ENCODE measurements at regions not wholly inside any gene's neighbourhood (a gene's known extent, or its start where the extent isn't known, plus 50 kb on each side); places are given as distances from the start of the nearest gene placed in this dataset.

DNA sequence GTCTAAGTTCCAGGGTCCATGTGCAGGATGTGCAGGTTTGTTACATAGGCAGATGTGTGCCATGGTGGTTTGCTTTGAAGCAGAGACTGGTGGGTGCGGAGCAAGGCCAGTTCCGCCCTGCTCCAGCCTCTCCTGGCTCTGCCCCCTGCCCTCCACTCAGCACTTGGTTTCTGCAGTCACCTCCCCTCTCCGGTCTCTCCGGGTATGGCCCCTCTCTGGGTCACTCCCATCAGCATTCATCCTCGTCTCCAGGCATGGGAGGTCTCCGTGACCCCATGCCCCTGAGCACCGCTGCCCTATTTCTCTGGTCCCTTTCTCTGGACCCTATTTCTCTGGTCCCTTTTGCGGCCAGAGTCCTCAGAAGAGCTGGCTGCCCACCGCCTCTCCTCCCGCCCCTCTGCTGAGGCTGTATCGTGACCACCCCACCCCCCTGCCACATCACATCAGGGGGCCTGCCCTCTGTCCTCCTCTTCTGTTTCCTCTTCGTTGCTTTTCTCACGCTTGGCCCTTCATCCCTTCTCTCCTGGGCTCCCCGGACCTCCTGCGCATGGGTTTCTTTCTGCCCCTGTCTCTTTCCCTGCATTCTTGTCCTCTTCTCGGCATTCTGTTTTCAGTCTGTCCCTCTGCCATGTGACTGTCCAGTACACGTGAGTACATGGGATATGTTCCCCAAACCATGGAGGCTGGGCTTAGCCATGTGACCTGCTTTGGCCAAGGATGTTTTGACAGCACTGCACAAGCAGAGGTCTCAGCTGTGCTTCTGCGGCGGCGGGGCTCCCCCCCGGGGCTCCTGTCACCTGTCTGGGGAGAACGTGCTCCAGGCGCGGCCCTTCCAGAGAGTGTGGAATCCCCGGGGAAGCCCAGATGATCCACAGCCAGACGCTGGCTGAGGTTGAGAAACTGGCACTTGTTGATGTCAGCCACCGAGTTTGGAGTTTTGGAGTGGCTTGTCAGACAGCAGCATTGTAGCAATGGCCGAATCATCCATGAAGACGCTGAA, 54.4 kb upstream of the C1orf174 start:
- DNase-seq (ENCODE audit: low read depth, low spot score), result no peak
- H3K4me3 ChIP-seq (ENCODE audit: low read length), result no peak overlapping the region

DNA sequence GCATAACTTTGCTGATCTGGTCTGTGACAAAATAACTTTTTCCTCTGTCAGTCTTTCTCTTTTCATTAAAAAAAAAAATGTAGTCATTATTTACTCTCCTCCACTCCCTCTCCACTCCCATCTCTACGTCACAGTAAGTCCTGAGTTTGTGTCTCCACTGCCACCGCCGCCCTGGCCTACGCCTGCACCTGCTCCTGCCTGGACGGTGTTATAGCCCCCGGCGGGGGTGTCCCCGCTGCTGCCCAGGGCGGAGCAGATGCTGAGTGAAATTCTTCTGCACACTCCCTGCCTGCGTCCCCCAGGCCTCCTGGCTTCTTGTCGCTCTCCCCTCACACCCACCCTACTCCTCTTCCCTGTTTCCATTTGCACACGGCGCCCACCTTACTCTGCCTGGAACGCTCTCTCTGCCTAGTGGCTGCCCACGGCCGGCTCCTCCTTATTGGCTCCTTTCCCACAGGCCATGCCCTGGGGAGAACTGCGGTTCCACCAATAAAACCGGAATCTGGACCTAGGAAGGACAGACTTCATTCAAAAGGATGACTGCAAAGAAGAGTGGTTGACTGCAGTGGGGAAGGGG, 55.2 kb upstream of the C1orf174 start:
- DNase-seq (ENCODE audit: low read depth, low spot score), result no peak
- no peak overlapping the region for H3K4me3 ChIP-seq (ENCODE audit: low read length)

DNA sequence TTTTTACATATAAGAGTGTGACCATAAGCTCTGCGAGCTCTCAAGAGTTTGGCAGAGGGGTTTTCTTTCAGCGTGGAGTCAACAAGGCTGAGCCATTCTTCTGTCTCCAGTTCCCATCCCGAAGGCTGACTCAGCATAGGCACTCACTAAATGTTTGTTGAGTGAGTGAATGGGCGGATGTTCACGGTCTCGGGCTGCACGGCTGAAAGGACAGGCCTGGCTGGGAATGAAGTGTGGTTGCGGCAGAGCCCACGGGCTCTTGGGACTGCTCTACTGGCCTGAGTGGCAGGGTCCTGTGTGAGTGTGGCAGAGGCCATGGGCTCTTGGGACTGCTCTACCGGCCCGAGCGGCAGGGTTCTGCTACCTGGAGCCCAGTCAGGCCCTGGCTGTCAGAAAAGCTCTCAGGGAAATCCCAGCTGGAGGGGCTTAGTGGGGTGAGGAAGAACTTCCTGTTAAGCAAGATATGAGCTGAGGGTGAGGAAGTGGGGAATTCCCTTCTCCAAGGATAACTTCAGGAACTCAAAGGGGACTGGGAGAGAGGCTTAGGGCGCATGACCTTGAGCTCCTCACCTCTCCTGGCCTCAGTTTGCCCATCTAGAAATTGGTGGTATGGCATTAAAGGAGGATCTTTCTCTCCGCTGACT, 56.6 kb upstream of the C1orf174 start:
- DNase-seq (ENCODE audit: low read depth, low spot score), result no peak
- H3K4me3 ChIP-seq (ENCODE audit: low read length), result no peak overlapping the region

DNA sequence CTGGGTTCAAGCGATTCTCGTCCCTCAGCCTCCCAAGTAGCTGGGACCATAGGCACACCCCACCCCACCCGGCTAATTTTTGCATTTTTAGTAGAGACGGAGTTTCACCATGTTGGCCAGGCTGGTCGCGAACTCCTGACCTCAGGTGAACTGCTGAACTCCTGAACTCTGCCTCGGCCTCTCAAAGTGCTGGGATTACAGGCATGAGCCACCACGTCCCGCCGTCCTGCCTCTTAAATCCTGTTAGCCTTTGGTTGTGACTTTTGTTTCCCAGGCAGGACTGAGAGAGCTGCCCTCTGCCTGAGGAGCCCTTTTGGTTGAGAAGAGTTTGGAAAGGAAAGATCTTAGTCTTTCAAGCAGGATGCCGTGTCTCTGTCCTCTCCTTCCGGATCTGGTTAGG, 59.3 kb upstream of the C1orf174 start:
- no peak for DNase-seq (ENCODE audit: low read depth, low spot score)
- H3K4me3 ChIP-seq (ENCODE audit: low read length), result no peak overlapping the region

DNA sequence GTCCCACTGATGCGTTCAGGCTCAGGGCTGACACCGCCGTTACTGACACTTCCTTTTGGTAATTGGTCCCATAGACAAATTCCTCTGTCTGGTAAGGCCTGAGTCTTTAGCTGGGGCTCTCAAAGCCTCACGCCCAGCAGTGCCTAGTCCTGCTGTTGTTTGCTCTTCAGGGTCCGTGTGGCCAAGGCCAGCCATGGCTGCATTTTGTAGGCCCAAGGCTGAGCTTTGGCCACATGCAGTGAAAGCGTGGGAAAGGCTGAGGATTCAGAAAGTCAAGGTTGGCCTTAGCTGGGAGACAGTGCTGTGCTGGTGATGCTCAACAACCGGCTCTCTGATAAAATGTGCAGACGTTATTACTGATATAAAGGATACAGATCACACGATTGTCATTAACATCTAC, 63.5 kb upstream of the C1orf174 start:
- DNase-seq (ENCODE audit: low read depth, low spot score), result no peak
- H3K4me3 ChIP-seq (ENCODE audit: low read length), result no peak overlapping the region

DNA sequence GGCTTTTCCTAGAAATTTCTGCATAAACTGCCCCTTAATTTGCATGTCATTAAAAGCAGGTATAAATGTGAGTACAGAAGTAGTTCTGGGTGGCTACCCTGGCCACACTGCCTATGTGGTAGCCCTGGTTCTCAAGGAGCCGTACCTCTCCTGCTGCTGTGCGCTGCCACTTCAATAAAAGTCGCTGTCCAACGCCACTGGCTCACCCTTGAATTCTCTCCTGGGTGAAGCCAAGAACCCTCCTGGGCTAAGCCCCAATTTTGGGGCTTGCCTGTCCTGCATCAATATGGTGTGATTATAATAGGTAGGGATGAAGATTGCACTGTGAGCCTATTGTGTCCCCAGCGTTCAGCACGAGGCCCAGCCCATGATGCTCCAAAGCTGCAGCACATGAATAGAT, 65.6 kb upstream of the C1orf174 start:
- no peak for DNase-seq (ENCODE audit: low read depth, low spot score)
- no peak overlapping the region for H3K4me3 ChIP-seq (ENCODE audit: low read length)

DNA sequence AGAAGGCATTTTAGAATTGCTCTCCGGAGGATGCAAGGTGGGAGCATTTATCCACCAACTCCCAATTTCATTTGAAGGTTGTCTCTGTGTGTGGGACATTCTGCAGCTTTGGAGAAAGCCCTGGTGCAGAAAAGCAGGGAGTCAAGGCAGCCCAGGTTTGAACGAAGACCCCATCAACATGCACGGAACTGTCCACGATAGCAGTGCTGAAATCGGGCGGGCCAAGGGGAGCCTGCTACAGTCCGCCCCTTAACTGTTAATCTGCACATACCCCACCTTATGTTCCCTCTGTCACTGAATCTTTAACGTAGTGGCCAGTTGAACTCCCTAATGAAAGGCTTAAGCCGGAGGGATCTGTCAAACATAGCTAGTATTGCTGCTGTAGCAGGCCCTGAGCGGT, 68.8 kb upstream of the C1orf174 start:
- no peak for DNase-seq (ENCODE audit: low read depth, low spot score)
- H3K4me3 ChIP-seq (ENCODE audit: low read length), result no peak overlapping the region

DNA sequence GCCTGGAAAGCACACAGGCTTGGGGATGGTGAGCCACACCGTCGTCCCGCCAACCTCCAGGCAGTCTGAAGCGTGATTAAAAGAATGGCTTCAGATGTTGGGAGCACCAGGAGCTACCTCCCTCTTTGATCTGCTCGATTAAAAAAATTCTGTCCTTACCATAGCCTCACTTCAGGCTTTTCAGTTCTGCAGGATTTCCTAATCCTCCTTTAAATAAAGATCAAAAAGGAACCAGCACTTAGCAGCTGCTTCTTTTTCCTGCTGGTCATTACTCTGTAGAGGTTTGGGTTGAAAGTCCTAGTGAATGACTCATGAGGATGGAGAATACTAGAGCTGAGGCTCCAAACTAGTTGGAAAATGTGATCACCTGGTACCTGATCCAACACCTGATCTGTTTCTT, 71.9 kb upstream of the C1orf174 start:
- DNase-seq (ENCODE audit: low read depth, low spot score), result no peak
- H3K4me3 ChIP-seq (ENCODE audit: low read length), result no peak overlapping the region

DNA sequence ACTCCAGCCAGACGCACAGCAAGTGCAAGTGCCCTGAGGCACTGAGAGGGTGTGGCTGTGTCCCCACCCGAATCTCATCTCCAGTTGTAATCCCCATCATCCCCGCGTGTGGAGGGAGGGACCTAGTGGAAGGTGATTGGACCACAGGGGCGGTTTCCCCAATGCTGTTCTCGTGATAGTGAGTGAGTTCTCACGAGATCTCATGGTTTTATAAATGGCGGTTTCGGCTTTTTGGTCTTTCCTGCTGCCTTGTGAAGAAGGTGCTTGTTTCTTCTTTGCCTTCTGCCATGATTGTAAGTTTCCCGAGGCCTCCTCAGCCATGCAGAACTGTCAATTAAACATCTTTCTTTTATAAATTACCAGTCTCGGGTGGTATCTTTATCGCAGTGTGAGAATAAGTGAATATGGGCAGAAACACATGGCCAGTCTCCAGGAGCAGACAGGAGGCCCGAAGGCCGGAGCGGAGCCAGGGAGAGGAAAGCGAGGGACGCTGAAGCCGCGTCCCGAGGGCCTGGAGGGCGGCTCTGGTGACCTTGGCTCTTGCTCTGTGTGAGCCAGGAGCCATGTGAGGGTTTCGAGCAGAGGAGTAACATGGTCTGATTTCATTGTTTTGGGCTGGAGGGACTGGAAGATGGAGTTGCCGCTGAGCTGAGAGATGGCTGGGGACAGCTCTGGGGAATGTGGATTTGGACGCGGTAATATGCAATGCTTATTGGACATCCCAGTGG, 76.0 kb upstream of the C1orf174 start:
- no peak for DNase-seq (ENCODE audit: low read depth, low spot score)
- H3K4me3 ChIP-seq (ENCODE audit: low read length), result no peak overlapping the region

DNA sequence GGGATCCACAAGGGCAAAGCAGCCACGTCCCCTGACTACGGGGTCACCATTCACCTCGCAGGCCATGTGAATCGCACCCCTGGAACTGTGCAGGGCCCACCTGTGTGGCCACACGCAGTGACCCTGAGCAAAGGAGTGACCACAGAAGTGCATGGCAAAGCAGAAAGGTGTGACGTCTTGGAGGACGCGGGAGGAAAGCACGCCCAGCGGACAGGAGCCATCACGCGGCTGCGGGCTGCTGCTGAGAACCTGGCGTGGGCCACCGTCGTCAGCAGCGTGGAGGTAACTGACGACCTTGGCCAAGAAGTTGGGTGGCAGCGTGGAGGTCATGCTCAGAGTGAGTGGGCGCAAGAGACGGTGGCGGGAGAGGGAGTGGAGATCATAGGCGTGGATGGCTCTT, 76.7 kb upstream of the C1orf174 start:
- H3K4me3 ChIP-seq (ENCODE audit: low read length), result no peak overlapping the region
- DNase-seq (ENCODE audit: low read depth, low spot score), result no peak

DNA sequence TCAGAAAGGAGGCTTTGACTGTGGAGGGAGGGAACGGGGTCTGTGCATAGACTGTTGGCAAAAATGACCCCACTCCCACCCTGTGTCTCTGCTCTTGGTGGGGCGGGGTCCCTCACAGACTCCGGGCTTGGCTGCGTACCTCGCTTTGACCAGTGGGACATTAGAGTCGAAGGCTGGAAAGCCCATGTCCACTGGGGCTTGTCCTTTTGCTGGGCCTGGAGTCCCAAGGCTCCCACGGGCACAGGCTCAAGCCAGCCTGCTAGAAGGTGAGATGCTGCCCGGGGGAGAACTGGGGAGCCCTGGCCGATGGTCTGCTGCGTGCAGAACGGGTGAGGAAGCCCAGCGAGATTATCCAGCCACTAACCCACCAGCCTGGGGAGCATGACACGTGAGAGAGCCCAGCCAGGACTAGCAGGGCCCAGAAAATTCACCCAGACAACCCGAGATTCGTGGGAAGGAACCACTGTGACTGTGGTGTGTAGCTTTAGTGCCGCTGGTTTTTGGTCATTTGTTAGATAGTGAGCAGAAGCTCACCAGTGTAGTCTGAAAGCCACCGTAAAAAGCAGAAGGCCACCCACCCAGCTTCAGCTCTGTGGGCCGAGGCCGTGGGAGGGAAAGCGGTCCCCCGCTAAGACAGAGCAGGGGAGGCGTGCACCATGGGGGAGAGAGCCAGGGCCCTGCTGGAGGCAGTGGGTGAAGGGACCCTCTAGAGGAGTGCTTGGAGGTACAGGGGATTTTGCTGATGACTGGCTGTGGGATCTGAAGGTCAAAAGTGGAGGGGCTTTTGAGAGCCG, 78.3 kb upstream of the C1orf174 start:
- no peak overlapping the region for H3K4me3 ChIP-seq (ENCODE audit: low read length)
- no peak for DNase-seq (ENCODE audit: low read depth, low spot score)

DNA sequence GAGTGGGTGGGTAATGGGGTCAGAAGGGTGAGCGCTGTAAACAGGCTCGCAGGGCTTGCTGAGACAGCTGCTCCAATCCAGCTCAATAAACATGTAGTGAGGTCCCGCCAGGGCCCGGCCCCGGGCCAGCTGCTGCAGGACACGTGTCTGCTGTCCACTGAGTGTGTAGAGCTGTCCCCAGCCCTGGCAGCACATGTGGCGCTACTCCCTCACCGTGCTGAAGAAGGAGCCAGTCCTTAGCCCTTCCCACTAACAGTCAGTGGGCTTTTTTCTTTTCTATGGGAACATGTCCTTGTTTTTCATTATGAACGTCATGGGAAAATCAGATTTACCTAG, 78.9 kb upstream of the C1orf174 start:
- no peak for DNase-seq (ENCODE audit: low read depth, low spot score)
- no peak overlapping the region for H3K4me3 ChIP-seq (ENCODE audit: low read length)

DNA sequence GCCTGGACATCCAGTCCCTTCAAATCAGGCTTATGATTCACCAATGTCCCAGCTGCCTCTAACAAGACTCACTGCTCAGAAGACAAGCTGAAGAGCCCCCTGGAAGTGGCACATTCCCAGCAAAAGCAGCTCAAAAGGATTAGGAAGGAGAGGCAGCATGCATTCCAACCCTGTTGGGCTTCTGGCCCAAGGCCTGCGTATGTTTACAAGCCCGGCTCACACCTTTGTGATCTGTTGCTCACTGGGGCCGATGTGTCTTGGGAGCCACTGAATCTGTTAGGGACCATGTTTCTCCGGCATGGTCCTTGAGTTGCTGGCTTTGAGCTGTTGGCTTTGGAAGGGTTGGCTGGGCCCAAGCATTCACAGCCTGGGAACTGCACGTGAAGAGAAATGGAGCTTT, 81.2 kb upstream of the C1orf174 start:
- DNase-seq (ENCODE audit: low read depth, low spot score), result no peak
- no peak overlapping the region for H3K4me3 ChIP-seq (ENCODE audit: low read length)

DNA sequence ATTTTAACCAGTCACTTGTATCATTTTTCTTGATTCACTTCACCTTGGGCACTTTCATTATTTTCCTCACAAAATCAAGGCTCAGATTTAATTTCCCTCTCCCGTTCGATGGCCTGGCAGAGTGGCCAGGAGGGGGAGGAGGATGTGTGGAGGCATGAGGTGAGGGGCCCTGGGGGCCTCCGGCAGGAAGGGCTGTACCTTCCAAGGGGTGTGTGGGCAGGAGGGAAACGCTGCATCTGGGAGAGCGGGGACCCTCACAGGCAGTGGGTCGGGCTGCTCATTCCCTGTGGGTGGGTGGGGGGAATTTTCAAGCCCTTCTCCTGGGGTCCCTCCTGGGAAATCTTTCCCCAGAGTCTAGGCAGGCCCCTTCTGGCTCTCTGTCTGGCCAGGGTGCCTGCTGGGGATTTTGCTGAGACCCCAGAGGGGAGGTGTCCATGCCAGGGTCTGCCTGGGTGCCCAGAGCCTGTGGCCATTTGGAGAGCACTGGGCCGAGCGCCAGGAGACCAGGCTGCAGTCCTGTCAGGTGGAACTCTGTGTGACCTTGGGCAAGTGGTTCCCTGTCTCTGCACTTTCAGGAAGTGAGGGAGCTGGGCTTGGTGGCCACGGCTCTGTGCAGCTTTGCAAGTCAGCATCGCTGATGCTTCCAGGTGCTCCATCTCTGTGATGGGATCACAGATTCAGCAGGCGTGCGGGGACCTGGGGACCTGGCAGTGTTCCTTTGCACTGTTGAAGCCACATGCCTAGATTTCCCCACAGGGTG, 81.9 kb upstream of the C1orf174 start:
- H3K4me3 ChIP-seq (ENCODE audit: low read length), result no peak overlapping the region
- DNase-seq (ENCODE audit: low read depth, low spot score), result no peak

DNA sequence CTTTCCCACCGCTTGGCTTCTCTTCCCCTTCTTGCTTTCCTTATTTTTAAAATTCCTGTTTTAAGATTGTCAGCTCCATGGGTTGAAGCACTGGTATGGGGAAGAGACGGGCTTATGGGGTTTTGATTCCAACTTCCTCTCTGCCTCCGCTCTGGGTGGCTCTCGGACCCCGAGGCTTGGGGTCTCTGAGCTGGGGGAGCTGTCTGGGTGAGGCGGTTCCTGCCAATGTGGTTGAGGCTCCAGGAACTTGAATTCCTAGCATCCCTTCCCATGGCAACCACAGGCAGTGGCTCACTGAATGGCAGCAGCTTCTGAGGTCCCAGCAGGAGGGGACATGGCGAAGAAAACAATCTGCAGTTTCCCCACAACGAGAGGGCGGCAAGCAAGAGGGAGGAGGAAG, 83.1 kb upstream of the C1orf174 start:
- DNase-seq (ENCODE audit: low read depth, low spot score), result no peak
- no peak overlapping the region for H3K4me3 ChIP-seq (ENCODE audit: low read length)

DNA sequence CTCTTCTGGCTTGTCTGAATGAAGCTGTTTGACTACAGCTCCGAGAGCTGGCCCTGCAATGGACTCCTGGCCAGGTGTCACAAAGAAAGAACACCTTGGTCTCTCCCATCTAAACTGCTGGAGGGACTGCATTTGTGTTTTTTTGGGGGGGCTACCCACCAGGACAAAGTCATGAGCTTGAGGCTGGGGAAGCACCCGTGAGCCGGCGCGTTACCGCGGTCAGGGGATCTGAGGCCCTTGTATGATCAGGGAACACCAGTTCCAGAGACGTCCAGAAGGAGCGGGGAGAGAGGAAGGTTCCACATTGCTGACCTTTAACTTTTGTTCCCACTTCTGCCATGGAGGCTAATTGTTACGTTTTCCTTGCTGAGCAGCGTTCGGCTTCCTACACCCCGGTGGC, 84.5 kb upstream of the C1orf174 start:
- no peak for DNase-seq (ENCODE audit: low read depth, low spot score)
- no peak overlapping the region for H3K4me3 ChIP-seq (ENCODE audit: low read length)

DNA sequence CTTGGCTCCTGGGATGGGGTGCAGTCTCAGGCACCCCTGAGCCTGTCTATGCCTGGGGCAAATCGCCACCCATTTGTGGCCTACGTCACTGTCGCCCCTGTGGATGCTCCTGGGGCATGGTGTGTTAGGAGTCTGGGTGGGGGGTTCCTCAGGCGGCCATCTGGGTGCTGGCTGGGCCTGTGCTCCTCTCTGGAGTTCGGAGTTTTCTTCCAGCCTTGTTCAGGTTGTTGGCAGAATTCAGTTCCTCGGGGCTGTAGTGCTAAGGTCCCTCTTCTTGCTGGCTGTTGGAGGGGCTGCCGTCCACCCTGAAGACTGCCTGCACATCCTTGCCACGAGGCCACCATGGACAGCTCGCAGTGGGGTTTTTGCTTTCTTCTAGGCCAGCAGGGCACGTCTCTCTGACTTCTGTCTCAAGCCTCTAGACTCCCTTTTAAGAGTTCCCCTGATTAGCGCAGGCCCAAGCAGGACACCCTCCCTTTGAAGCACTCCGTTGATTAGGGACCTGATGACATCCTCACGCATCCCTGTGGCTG, 86.7 kb upstream of the C1orf174 start:
- no peak for DNase-seq (ENCODE audit: low read depth, low spot score)
- H3K4me3 ChIP-seq (ENCODE audit: low read length), result no peak overlapping the region

DNA sequence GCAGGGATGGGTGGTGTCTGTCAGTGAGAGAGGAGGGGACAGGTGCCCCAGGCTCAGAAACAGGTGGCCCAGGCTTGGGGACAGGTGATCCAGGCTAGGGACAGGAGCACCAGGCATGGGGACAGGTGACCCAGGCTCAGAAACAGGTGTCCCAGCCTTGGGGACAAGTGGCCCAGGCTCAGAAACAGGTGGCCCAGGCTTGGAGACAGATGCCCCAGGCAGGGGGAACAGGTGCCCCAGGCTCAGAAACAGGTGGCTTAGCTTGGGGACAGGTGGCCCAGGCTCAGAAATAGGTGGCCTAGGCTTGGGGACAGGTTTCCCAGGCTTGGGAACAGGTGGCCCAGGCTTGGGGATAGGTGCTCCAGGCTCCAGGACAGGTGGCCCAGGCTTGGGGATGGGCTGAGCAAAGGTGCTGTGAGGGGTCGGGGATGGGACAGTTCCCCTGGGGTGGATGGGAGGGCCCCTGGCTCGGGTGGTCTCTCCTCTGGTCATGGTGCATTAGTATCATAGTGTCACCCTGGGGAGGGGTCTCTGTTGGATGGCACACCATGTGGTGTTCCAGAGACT, 87.7 kb upstream of the C1orf174 start:
- no peak for DNase-seq (ENCODE audit: low read depth, low spot score)
- no peak overlapping the region for H3K4me3 ChIP-seq (ENCODE audit: low read length)
